ENCODE measurements at regions not wholly inside any gene's neighbourhood (a gene's known extent, or its start where the extent isn't known, plus 50 kb on each side); places are given as distances from the start of the nearest gene placed in this dataset.

GRCh38 chr14:81653626-81654025 is 120.0 kb upstream of the SEL1L start:
- no peak for DNase-seq (ENCODE audit: insufficient read length, low spot score)
- no peak for FAIRE-seq
- TF ChIP-seq POLR2A (IDR thresholded peaks at IDR 0.05; ENCODE audit: low read depth, low read length), result no peak

GRCh38 chr14:81655423-81656314 is 122.0 kb upstream of the SEL1L start:
- no peak for FAIRE-seq
- no peak for DNase-seq (ENCODE audit: insufficient read length, low spot score)
- TF ChIP-seq POLR2A (IDR thresholded peaks at IDR 0.05; ENCODE audit: low read depth, low read length), result no peak

GRCh38 chr14:81656811-81657210 is 123.2 kb upstream of the SEL1L start:
- TF ChIP-seq POLR2A (IDR thresholded peaks at IDR 0.05; ENCODE audit: low read depth, low read length), result no peak
- FAIRE-seq (no peak), DNase-seq (ENCODE audit: insufficient read length, low spot score) (no peak)

GRCh38 chr14:81662066-81662465 is 128.4 kb upstream of the SEL1L start:
- FAIRE-seq (no peak), DNase-seq (ENCODE audit: insufficient read length, low spot score) (no peak)
- no peak for TF ChIP-seq POLR2A (IDR thresholded peaks at IDR 0.05; ENCODE audit: low read depth, low read length)

GRCh38 chr14:81662570-81663197 is 129.0 kb upstream of the SEL1L start:
- FAIRE-seq (no peak), DNase-seq (ENCODE audit: insufficient read length, low spot score) (no peak)
- no peak for TF ChIP-seq POLR2A (IDR thresholded peaks at IDR 0.05; ENCODE audit: low read depth, low read length)

GRCh38 chr14:81668626-81669274 is 135.1 kb upstream of the SEL1L start:
- TF ChIP-seq POLR2A (IDR thresholded peaks at IDR 0.05; ENCODE audit: low read depth, low read length), result no peak
- FAIRE-seq, result no peak
- no peak for DNase-seq (ENCODE audit: insufficient read length, low spot score)

- FAIRE-seq, result no peak
- no peak for TF ChIP-seq POLR2A (IDR thresholded peaks at IDR 0.05; ENCODE audit: low read depth, low read length)
- no peak for DNase-seq (ENCODE audit: insufficient read length, low spot score)
These were observed 135.7 kb upstream of the SEL1L start for GRCh38 chr14:81669308-81669707.

- DNase-seq (ENCODE audit: insufficient read length, low spot score) (no peak), FAIRE-seq (no peak)
- TF ChIP-seq POLR2A (IDR thresholded peaks at IDR 0.05; ENCODE audit: low read depth, low read length), result no peak
These were observed 140.3 kb upstream of the SEL1L start for GRCh38 chr14:81673930-81674329.

GRCh38 chr14:81676395-81676794 is 142.7 kb upstream of the SEL1L start:
- DNase-seq (ENCODE audit: insufficient read length, low spot score) (no peak), FAIRE-seq (no peak)
- TF ChIP-seq POLR2A (IDR thresholded peaks at IDR 0.05; ENCODE audit: low read depth, low read length), result no peak

GRCh38 chr14:81676879-81677278 is 143.2 kb upstream of the SEL1L start:
- no peak for DNase-seq (ENCODE audit: insufficient read length, low spot score)
- no peak for TF ChIP-seq POLR2A (IDR thresholded peaks at IDR 0.05; ENCODE audit: low read depth, low read length)
- no peak for FAIRE-seq

- TF ChIP-seq POLR2A (IDR thresholded peaks at IDR 0.05; ENCODE audit: low read depth, low read length), result no peak
- DNase-seq (ENCODE audit: insufficient read length, low spot score), result no peak
- FAIRE-seq, result no peak
These were observed 144.1 kb upstream of the SEL1L start for GRCh38 chr14:81677736-81678135.

GRCh38 chr14:81679226-81679625 is 145.6 kb upstream of the SEL1L start:
- no peak for FAIRE-seq
- DNase-seq (ENCODE audit: insufficient read length, low spot score), result no peak
- TF ChIP-seq POLR2A (IDR thresholded peaks at IDR 0.05; ENCODE audit: low read depth, low read length), result no peak

GRCh38 chr14:81681541-81681940 is 147.9 kb upstream of the SEL1L start:
- DNase-seq (ENCODE audit: insufficient read length, low spot score) (no peak), FAIRE-seq (no peak)
- no peak for TF ChIP-seq POLR2A (IDR thresholded peaks at IDR 0.05; ENCODE audit: low read depth, low read length)

GRCh38 chr14:81682134-81682533 is 148.5 kb upstream of the SEL1L start:
- DNase-seq (ENCODE audit: insufficient read length, low spot score) (no peak), FAIRE-seq (no peak)
- no peak for TF ChIP-seq POLR2A (IDR thresholded peaks at IDR 0.05; ENCODE audit: low read depth, low read length)

Data from H54 (cell line).